HEK293 (cell line): ENCODE measurements at regions not wholly inside any gene's neighbourhood (a gene's known extent, or its start where the extent isn't known, plus 50 kb on each side); places are given as distances from the start of the nearest gene placed in this dataset.

Source experiments
- KLF10 ChIP-seq: fragments of 450-650 bp; IDR thresholded peaks from 2 replicates; pipeline ENCODE4 v1.5.1; 2018; ENCODE audit warnings: missing biosample characterization, mild to moderate bottlenecking, missing genetic modification characterization
- ZBTB26 ChIP-seq: fragments of 450-650 bp; formaldehyde crosslinking; optimal IDR thresholded peaks from 2 replicates; pipeline ENCODE3; 2016; ENCODE audit warnings: missing biosample characterization, mild to moderate bottlenecking, missing genetic modification characterization
- ZNF501 ChIP-seq: fragments of 450-650 bp; formaldehyde crosslinking; IDR thresholded peaks from 2 replicates; pipeline ENCODE4 v1.5.1; 2016; ENCODE audit warnings: missing biosample characterization, missing genetic modification characterization
- ZNF660 ChIP-seq: fragments of 450-650 bp; IDR thresholded peaks from 2 replicates; pipeline ENCODE4 v1.5.1; 2018; ENCODE audit warnings: missing biosample characterization, mild to moderate bottlenecking, missing genetic modification characterization
- TF ChIP-seq, protein P1 (sequence below): fragments of 450-650 bp; formaldehyde crosslinking; IDR thresholded peaks from 2 replicates; pipeline ENCODE4 v1.5.1; 2016; ENCODE audit warnings: missing biosample characterization, missing genetic modification characterization

DNA sequence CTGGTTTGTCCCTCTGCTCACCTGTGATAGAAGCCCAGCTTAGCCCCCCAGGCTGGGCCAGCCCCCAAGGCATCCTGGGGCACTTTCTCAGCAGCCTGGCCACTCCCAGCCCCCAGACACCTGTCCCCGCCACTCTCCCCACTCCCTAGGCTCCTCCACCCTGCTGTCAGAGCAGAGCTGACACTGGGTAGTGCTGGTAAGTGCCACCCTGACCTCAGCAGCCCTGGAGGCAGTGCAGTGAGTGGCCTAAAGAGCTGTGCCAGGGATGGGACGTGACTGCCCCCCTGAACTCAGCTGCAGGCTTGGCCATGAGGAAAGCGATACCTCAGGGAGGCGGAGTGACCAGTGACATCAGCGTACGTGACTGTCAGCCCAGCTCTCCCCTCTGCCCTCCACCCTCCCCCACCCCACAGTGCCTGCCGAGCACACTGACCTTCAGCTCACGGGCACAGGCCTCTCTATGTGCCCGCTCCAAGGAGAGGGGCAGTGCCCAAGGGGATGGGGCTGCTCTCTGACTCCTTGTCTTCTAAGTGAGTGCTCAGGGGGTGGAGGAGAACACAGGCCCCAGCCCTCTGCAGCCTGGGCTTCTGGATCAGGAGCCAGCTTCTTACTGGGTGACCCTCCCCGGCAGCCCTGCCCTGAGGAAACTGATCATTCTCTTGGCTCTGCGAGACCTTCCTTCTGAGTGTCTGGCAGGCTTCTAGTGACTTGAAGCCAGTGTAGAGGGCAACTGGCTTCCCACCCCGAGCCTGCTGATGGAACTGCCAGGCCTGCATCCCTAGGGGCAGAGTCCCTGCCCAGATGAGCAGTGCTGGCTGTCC, 172.7 kb downstream of the MRPL14 start:
- TF ChIP-seq ZNF660 (tag by site-specific recombination) (no peak), ZNF501 (no peak), KLF10 (tag by site-specific recombination) (no peak), ZBTB26 (tag by site-specific recombination) (no peak)
- TF ChIP-seq, protein P1, sequence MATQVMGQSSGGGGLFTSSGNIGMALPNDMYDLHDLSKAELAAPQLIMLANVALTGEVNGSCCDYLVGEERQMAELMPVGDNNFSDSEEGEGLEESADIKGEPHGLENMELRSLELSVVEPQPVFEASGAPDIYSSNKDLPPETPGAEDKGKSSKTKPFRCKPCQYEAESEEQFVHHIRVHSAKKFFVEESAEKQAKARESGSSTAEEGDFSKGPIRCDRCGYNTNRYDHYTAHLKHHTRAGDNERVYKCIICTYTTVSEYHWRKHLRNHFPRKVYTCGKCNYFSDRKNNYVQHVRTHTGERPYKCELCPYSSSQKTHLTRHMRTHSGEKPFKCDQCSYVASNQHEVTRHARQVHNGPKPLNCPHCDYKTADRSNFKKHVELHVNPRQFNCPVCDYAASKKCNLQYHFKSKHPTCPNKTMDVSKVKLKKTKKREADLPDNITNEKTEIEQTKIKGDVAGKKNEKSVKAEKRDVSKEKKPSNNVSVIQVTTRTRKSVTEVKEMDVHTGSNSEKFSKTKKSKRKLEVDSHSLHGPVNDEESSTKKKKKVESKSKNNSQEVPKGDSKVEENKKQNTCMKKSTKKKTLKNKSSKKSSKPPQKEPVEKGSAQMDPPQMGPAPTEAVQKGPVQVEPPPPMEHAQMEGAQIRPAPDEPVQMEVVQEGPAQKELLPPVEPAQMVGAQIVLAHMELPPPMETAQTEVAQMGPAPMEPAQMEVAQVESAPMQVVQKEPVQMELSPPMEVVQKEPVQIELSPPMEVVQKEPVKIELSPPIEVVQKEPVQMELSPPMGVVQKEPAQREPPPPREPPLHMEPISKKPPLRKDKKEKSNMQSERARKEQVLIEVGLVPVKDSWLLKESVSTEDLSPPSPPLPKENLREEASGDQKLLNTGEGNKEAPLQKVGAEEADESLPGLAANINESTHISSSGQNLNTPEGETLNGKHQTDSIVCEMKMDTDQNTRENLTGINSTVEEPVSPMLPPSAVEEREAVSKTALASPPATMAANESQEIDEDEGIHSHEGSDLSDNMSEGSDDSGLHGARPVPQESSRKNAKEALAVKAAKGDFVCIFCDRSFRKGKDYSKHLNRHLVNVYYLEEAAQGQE (tag by site-specific recombination): no peak
